Kidney (tissue), 13 donors: ENCODE measurements at regions not wholly inside any gene's neighbourhood (a gene's known extent, or its start where the extent isn't known, plus 50 kb on each side); places are given as distances from the start of the nearest gene placed in this dataset.
"Not testable (repeated sequence)": the region's sequence is repeated elsewhere in the genome, so short reads cannot be mapped to it uniquely, and the experiment has no call there.

ENCODE experiments used
- DNase-seq, 5 donors: peaks; one replicate each; pipeline ENCODE4 v3.0.0-alpha.2; 2013 to 2020
- FAIRE-seq: peaks from 2 replicates; lab custom pipeline; 2012; peaks lifted over from hg19 to GRCh38; lab: Jason Lieb, UNC
- H3K27ac ChIP-seq, 2 donors: one replicate each; pipeline ENCODE4 v1.7.0; 2013; ENCODE audit warnings: low read depth in 2 of 2, low read length in 2 of 2, inconsistent platforms in 1 of 2
- H3K27me3 ChIP-seq: one replicate; pipeline ENCODE4 v1.7.1; 2013; ENCODE audit warnings: low read length, inconsistent platforms; ENCODE audit not compliant: control insufficient read depth, insufficient read depth
- H3K36me3 ChIP-seq, 3 donors: one replicate each; pipeline versions ENCODE4 v1.7.0 to v1.7.1; 2013; ENCODE audit warnings: low read length in 3 of 3, control low read depth in 1 of 3, inconsistent platforms in 1 of 3; ENCODE audit not compliant: insufficient read depth in 3 of 3, control insufficient read depth in 2 of 3
- H3K4me1 ChIP-seq, 3 donors: one replicate each; pipeline versions ENCODE4 v1.7.0 to v1.7.1; 2013; ENCODE audit warnings: low read length in 3 of 3, inconsistent platforms in 1 of 3, low read depth in 1 of 3; ENCODE audit not compliant: control insufficient read depth in 2 of 3, insufficient read depth in 2 of 3
- H3K4me3 ChIP-seq, 3 donors: one replicate each; pipeline versions ENCODE4 v1.7.0 to v1.8.1; 2013; ENCODE audit warnings: low read length in 3 of 3, control low read depth in 1 of 3, inconsistent platforms in 1 of 3
- H3K9ac ChIP-seq, 3 donors: one replicate each; pipeline versions ENCODE4 v1.7.0 to v1.7.1; 2013; ENCODE audit warnings: low read length in 3 of 3, control low read depth in 1 of 3, inconsistent platforms in 1 of 3
- H3K9me3 ChIP-seq, 3 donors: one replicate each; pipeline versions ENCODE4 v1.7.0 to v1.7.1; 2013; ENCODE audit warnings: low read length in 3 of 3, control low read depth in 1 of 3, inconsistent platforms in 1 of 3; ENCODE audit not compliant: control insufficient read depth in 2 of 3, insufficient read depth in 1 of 3
- CTCF ChIP-seq: IDR thresholded peaks from 3 replicates; pipeline ENCODE4 v1.5.1; 2012; ENCODE audit warnings: mild to moderate bottlenecking, moderate library complexity, borderline replicate concordance; ENCODE audit not compliant: insufficient read depth; ENCODE audit errors: extremely low read depth
- intact Hi-C: fragments of 100-400 bp; cut with DNase I; formaldehyde crosslinking; loops from one replicate; pipeline ENCODE4 v1.11.1; 2022
- donor health status: control.
- donor health status: control.
- donor health status: control.
- donor health status: control.
- donor health status: control.
- donor health status: DM: yes; HTN: yes; CAD: no.
- donor health status: Normal renal cell carcinoma (clear cell type).

- no peak for DNase-seq
- FAIRE-seq = no peak
- no peak overlapping the region for H3K27ac ChIP-seq
- no peak overlapping the region for H3K9ac ChIP-seq
- no peaks in the 10 kb centered on the region for H3K27me3 ChIP-seq
- no peaks in the 10 kb centered on the region for H3K36me3 ChIP-seq
- no peak for TF ChIP-seq CTCF
- H3K4me3 ChIP-seq = no peak overlapping the region
- H3K9me3 ChIP-seq = no peaks in the 10 kb centered on the region
- H3K4me1 ChIP-seq = no peaks in the 10 kb centered on the region
- intact Hi-C loops = no loop called here
Measured at GRCh38 chr3:145911016-145911415, 250.0 kb downstream of the PLOD2 start.

GRCh38 chr3:145915787-145916186 lies 245.2 kb downstream of the PLOD2 start:
- no peaks in the 10 kb centered on the region for H3K36me3 ChIP-seq
- intact Hi-C loops = no loop called here
- FAIRE-seq = no peak
- no peak for TF ChIP-seq CTCF
- H3K9ac ChIP-seq = no peak overlapping the region
- H3K27ac ChIP-seq = no peak overlapping the region
- no peaks in the 10 kb centered on the region for H3K4me1 ChIP-seq
- H3K27me3 ChIP-seq = no peaks in the 10 kb centered on the region
- H3K9me3 ChIP-seq = no peaks in the 10 kb centered on the region
- H3K4me3 ChIP-seq = no peak overlapping the region
- DNase-seq = no peak

- not testable (repeated sequence) for FAIRE-seq
Measured at GRCh38 chr3:145927736-145928135, 233.2 kb downstream of the PLOD2 start.

GRCh38 chr3:145936971-145937370 lies 224.0 kb downstream of the PLOD2 start:
- H3K36me3 ChIP-seq = no peaks in the 10 kb centered on the region
- no peak overlapping the region for H3K4me3 ChIP-seq
- no peaks in the 10 kb centered on the region for H3K4me1 ChIP-seq
- no peak overlapping the region for H3K27ac ChIP-seq
- FAIRE-seq = no peak
- no peak for TF ChIP-seq CTCF
- DNase-seq = no peak
- no peaks in the 10 kb centered on the region for H3K9me3 ChIP-seq
- intact Hi-C loops = no loop called here
- no peaks in the 10 kb centered on the region for H3K27me3 ChIP-seq
- no peak overlapping the region for H3K9ac ChIP-seq

More at GRCh38 chr3:145927736-145928135, 233.2 kb downstream of the PLOD2 start:
- H3K9me3 ChIP-seq, intact Hi-C loops, H3K36me3 ChIP-seq, DNase-seq, H3K27me3 ChIP-seq, H3K9ac ChIP-seq, H3K4me3 ChIP-seq, H3K4me1 ChIP-seq, H3K27ac ChIP-seq: not testable (repeated sequence)
